CD8-positive, alpha-beta memory T cell (primary cell): ENCODE measurements at regions not wholly inside any gene's neighbourhood (a gene's known extent, or its start where the extent isn't known, plus 50 kb on each side); places are given as distances from the start of the nearest gene placed in this dataset.
"Not testable (repeated sequence)": the region's sequence is repeated elsewhere in the genome, so short reads cannot be mapped to it uniquely, and the experiment has no call there.

Source experiments
- CTCF ChIA-PET: fragments of 350-600 bp; sonication (Branson Sonifier 250); formaldehyde crosslinking; loops from one replicate; lab custom pipeline; 2021; ENCODE audit warnings: antibody characterized with exemption; lab: Charles Lee
- POLR2A ChIA-PET: fragments of 350-600 bp; sonication (Branson Sonifier 250); formaldehyde crosslinking; loops from one replicate; lab custom pipeline; 2021; ENCODE audit warnings: antibody characterized with exemption; lab: Charles Lee
- DNase-seq, 5 donors: peaks; one replicate each; pipeline versions ENCODE4 v3.0.0 to v3.0.0-alpha.2; 2020 to 2022; ENCODE audit warnings: mixed read lengths in 1 of 5
- H3K27ac ChIP-seq: one replicate; pipeline ENCODE4 v1.7.0; 2013; ENCODE audit warnings: low read depth, mild to moderate bottlenecking, low read length, moderate library complexity
- H3K27me3 ChIP-seq: 2 replicates; pipeline ENCODE4 v1.7.0; 2013; ENCODE audit warnings: low read length, mild to moderate bottlenecking; ENCODE audit not compliant: insufficient read depth, poor library complexity, severe bottlenecking
- H3K36me3 ChIP-seq: 2 replicates; pipeline ENCODE4 v1.7.0; 2013; ENCODE audit warnings: mild to moderate bottlenecking, low read length, moderate library complexity; ENCODE audit not compliant: insufficient read depth
- H3K4me1 ChIP-seq: 2 replicates; pipeline ENCODE4 v1.7.0; 2013; ENCODE audit warnings: mild to moderate bottlenecking, low read length, moderate library complexity; ENCODE audit not compliant: insufficient read depth
- H3K4me3 ChIP-seq: 2 replicates; pipeline ENCODE4 v1.7.0; 2013; ENCODE audit warnings: mild to moderate bottlenecking, low read length
- H3K9me3 ChIP-seq: 2 replicates; pipeline ENCODE4 v1.7.0; 2013; ENCODE audit warnings: mild to moderate bottlenecking, low read length
- H3K27ac Mint-ChIP-seq, 8 donors: one replicate each; pipeline ENCODE4 v1.8.0; 2020 to 2021; ENCODE audit warnings: mixed read lengths in 8 of 8, mild to moderate bottlenecking in 6 of 8, inconsistent platforms in 3 of 8, moderate library complexity in 3 of 8
- H3K27me3 Mint-ChIP-seq, 2 donors: one replicate each; pipeline ENCODE4 v1.8.0; 2020 to 2021; ENCODE audit warnings: mixed read lengths in 2 of 2, mild to moderate bottlenecking in 1 of 2, moderate library complexity in 1 of 2
- H3K36me3 Mint-ChIP-seq, 3 donors: one replicate each; pipeline ENCODE4 v1.8.0; 2020 to 2021; ENCODE audit warnings: mixed read lengths in 3 of 3, inconsistent platforms in 1 of 3, mild to moderate bottlenecking in 1 of 3
- H3K4me1 Mint-ChIP-seq, 3 donors: one replicate each; pipeline ENCODE4 v1.8.0; 2020 to 2021; ENCODE audit warnings: mixed read lengths in 3 of 3, inconsistent platforms in 1 of 3, mild to moderate bottlenecking in 1 of 3
- H3K4me3 Mint-ChIP-seq, 7 donors: one replicate each; pipeline ENCODE4 v1.8.0; 2020 to 2021; ENCODE audit warnings: mixed read lengths in 7 of 7, mild to moderate bottlenecking in 6 of 7, moderate library complexity in 4 of 7, inconsistent platforms in 2 of 7
- H3K9me3 Mint-ChIP-seq, 5 donors: one replicate each; pipeline ENCODE4 v1.8.0; 2020 to 2022; ENCODE audit warnings: mixed read lengths in 5 of 5, mild to moderate bottlenecking in 3 of 5, moderate library complexity in 2 of 5, inconsistent platforms in 1 of 5

DNA sequence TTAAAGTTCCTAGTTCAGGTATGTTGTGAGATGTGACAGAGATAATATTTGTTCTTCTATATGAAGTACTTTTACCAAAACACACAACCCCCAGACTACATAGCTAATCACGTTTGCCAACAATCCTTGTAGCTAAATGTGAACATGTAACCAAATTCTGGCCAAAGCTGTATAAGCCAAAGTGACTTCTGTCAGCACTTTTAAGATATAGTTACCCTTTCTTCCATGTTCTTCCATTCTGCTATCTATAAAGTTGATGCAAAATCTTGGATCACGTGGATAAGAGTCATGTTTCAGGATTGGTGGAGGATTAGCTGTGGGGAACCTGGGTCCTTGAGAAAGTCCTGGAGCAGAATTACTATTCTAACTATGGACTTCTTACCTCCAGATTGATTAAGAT lies 1366.6 kb downstream of the FSCB start:
- no peak for DNase-seq
- Histone ChIP-seq H3K4me1 (no peaks in the 10 kb centered on the region), H3K27me3 (no peaks in the 10 kb centered on the region), H3K4me3 (no peak overlapping the region), H3K9me3 (no peaks in the 10 kb centered on the region), H3K36me3 (no peaks in the 10 kb centered on the region), H3K27ac (no peak overlapping the region)
- Mint-ChIP-seq H3K9me3 (peaks cover 0 to 15% (median 6%) of the 10 kb centered on the region in 5 donors), H3K4me3 (no peak overlapping the region), H3K36me3 (no peaks in the 10 kb centered on the region), H3K27me3 (no peaks in the 10 kb centered on the region), H3K4me1 (no peaks in the 10 kb centered on the region), H3K27ac (no peak overlapping the region)
- CTCF ChIA-PET, result no interaction called here
- POLR2A ChIA-PET, result no interaction called here

DNA sequence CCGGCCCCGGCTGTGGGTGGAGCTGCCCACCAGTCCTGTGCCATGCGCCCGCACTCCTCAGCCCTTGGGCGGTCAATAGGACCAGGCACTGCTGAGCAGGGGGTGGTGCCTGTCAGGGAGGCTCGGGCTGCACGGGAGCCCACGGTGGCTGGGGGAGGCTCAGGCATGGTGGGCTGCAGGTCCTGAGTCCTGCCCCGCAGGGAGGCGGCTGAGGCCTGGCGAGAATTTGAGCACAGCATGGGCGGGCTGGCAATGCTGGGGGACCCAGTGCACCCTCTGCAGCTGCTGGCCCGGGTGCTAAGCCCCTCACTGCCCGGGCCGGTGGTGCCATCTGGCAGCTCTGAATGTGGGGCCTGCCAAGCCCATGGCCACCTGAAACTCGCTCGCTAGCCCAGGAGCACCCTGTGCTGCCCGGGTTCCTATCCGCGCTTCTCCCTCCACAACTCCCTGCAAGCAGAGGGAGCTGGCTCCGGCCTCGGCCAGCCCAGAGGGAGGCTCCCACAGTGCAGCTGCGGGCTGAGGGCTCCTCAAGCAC lies 1371.1 kb downstream of the FSCB start:
- no peak overlapping the region for H3K27ac ChIP-seq
- CTCF ChIA-PET, result no interaction called here
- H3K36me3 ChIP-seq, result no peaks in the 10 kb centered on the region
- peaks cover 2 to 24% (median 10%) of the 10 kb centered on the region in 5 donors for H3K9me3 Mint-ChIP-seq
- H3K4me3 Mint-ChIP-seq, result no peak overlapping the region
- no peaks in the 10 kb centered on the region for H3K27me3 ChIP-seq
- POLR2A ChIA-PET, result no interaction called here
- DNase-seq, result peak in 1 of 5 donors; percentile 39
- no peaks in the 10 kb centered on the region for H3K27me3 Mint-ChIP-seq
- no peaks in the 10 kb centered on the region for H3K4me1 ChIP-seq
- no peaks in the 10 kb centered on the region for H3K9me3 ChIP-seq
- H3K4me1 Mint-ChIP-seq, result no peaks in the 10 kb centered on the region
- no peaks in the 10 kb centered on the region for H3K36me3 Mint-ChIP-seq
- H3K27ac Mint-ChIP-seq, result no peak overlapping the region
- no peak overlapping the region for H3K4me3 ChIP-seq

DNA sequence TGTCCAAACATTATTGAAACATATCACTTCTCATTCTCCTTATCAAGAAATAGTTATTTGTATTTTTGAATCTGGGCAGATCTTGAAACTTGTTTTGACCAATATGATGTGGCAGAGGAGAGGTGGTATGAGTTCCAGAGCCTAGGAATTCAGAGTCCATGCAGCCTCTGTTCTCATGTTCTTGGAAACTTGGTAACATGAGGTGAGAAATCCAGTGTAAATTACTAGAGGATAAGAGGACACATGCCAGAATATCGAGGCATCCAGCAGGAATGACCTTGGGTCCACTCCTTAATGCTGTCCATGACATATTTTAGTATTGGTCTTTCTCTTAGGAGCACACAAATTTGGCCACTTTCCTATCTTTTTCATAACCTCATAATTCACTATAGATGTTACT lies 1374.6 kb downstream of the FSCB start:
- H3K27me3 Mint-ChIP-seq, result no peaks in the 10 kb centered on the region
- Histone ChIP-seq H3K27ac (no peak overlapping the region), H3K27me3 (no peaks in the 10 kb centered on the region), H3K4me1 (no peaks in the 10 kb centered on the region), H3K9me3 (no peaks in the 10 kb centered on the region), H3K36me3 (no peaks in the 10 kb centered on the region), H3K4me3 (no peak overlapping the region)
- DNase-seq, result no peak
- H3K4me1 Mint-ChIP-seq, result no peaks in the 10 kb centered on the region
- no peak overlapping the region for H3K4me3 Mint-ChIP-seq
- H3K36me3 Mint-ChIP-seq, result no peaks in the 10 kb centered on the region
- ChIA-PET CTCF (no interaction called here), POLR2A (no interaction called here)
- H3K9me3 Mint-ChIP-seq, result peaks cover 10 to 23% (median 14%) of the 10 kb centered on the region in 5 donors
- no peak overlapping the region for H3K27ac Mint-ChIP-seq

DNA sequence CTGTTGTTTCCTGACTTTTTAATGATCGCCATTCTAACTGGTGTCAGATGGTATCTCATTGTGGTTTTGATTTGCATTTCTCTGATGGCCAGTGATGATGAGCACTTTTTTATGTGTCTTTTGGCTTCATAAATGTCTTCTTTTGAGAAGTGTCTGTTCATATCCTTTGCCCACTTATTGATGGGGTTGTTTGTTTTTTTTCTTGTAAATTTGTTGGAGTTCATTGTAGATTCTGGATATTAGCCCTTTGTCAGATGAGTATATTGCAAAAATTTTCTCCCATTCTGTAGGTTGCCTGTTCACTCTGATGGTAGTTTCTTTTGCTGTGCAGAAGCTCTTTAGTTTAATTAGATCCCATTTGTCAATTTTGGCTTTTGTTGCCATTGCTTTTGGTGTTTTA lies 1378.7 kb downstream of the FSCB start:
- H3K27me3 Mint-ChIP-seq, H3K4me1 Mint-ChIP-seq, H3K9me3 ChIP-seq, H3K4me3 Mint-ChIP-seq, POLR2A ChIA-PET, DNase-seq, H3K36me3 Mint-ChIP-seq, CTCF ChIA-PET, H3K27me3 ChIP-seq, H3K27ac Mint-ChIP-seq, H3K27ac ChIP-seq, H3K4me1 ChIP-seq, H3K36me3 ChIP-seq, H3K4me3 ChIP-seq: not testable (repeated sequence)
- H3K9me3 Mint-ChIP-seq, result peaks cover 3 to 33% (median 8%) of the 10 kb centered on the region in 5 donors

DNA sequence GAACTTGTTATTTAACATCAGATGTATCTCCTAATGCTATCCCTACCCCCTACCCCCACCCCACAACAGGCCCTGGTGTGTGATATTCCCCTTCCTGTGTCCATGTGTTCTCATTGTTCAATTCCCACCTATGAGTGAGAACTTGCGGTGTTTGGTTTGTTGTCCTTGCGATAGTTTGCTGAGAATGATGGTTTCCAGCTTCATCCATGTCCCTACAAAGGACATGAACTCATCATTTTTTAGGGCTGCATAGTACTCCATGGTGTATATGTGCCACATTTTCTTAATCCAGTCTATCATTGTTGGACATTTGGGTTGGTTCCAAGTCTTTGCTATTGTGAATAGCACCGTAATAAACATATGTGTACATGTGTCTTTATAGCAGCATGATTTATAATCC lies 1379.2 kb downstream of the FSCB start:
- H3K36me3 Mint-ChIP-seq, H3K27me3 ChIP-seq, POLR2A ChIA-PET, H3K27ac Mint-ChIP-seq, H3K9me3 ChIP-seq, H3K4me3 Mint-ChIP-seq, CTCF ChIA-PET, H3K27ac ChIP-seq, H3K27me3 Mint-ChIP-seq, DNase-seq, H3K4me3 ChIP-seq, H3K4me1 ChIP-seq, H3K4me1 Mint-ChIP-seq, H3K36me3 ChIP-seq: not testable (repeated sequence)
- peaks cover 3 to 31% (median 8%) of the 10 kb centered on the region in 5 donors for H3K9me3 Mint-ChIP-seq

DNA sequence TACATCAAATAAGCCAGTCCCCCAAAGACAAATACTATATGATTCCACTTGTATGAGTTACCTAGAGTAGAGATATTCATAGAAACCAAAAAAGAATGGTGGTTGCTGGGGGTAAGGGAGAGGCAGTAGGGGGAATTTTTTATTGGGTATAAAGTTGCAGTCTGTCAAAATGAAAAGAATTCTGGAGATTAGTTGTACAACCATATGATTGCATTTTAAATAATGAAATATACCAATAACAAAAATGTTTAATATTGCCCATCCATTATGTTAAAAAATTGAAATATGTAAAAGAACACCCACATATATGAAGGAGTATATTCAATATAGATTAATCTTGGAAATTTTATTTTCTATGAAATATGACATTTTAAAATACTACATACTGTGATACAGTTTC lies 1383.5 kb downstream of the FSCB start:
- Histone ChIP-seq H3K27ac (no peak overlapping the region), H3K9me3 (no peaks in the 10 kb centered on the region), H3K27me3 (no peaks in the 10 kb centered on the region), H3K4me1 (no peaks in the 10 kb centered on the region), H3K4me3 (no peak overlapping the region), H3K36me3 (no peaks in the 10 kb centered on the region)
- Mint-ChIP-seq H3K4me1 (no peaks in the 10 kb centered on the region), H3K4me3 (no peak overlapping the region), H3K27me3 (no peaks in the 10 kb centered on the region), H3K27ac (no peak overlapping the region), H3K9me3 (peaks cover 7 to 34% (median 8%) of the 10 kb centered on the region in 5 donors), H3K36me3 (no peaks in the 10 kb centered on the region)
- POLR2A ChIA-PET, result no interaction called here
- CTCF ChIA-PET, result no interaction called here
- no peak for DNase-seq

DNA sequence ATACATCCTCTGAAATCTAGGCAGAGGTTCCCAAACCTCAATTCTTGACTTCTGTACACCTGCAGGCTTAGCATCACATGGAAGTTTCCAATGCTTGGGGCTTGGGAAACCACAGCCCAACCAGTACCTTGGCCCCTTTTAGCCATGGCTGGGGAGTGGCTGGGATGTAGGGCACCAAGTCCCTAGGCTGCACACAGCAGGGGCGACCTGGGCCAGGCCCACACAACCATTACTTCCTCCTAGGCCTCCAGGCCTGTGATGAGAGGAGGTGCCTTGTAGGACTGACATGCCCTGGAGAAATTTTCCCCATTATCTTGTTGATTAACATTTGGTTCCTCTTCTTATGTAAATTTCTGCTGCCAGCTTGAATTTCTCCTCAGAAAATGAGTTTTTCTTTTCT lies 1387.4 kb downstream of the FSCB start:
- H3K27me3 ChIP-seq, result no peaks in the 10 kb centered on the region
- no peak overlapping the region for H3K27ac ChIP-seq
- no peaks in the 10 kb centered on the region for H3K4me1 ChIP-seq
- Mint-ChIP-seq H3K4me1 (no peaks in the 10 kb centered on the region), H3K36me3 (no peaks in the 10 kb centered on the region), H3K9me3 (peaks cover 6 to 24% (median 13%) of the 10 kb centered on the region in 5 donors), H3K27ac (no peak overlapping the region), H3K27me3 (no peaks in the 10 kb centered on the region), H3K4me3 (no peak overlapping the region)
- ChIA-PET CTCF (no interaction called here), POLR2A (no interaction called here)
- H3K4me3 ChIP-seq, result no peak overlapping the region
- no peaks in the 10 kb centered on the region for H3K9me3 ChIP-seq
- DNase-seq, result no peak
- H3K36me3 ChIP-seq, result no peaks in the 10 kb centered on the region

DNA sequence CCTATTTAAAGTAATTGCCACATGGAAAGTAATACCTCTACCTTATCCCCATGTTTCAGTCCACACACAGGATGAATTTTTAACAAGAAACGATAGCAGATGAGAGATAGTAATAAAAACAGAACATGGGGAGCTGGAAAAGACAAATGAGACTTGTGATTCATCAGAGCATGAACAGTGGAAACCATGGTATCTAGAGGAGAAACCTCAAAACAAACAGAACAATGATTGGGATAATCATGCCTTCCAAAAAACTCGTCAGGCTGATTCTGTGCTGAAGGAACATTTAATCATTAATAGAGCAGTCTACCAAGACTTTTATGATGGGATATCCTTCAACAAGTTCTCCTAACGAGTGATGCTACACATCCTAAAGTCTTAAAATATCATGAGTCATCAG lies 1390.7 kb downstream of the FSCB start:
- ChIA-PET POLR2A (no interaction called here), CTCF (no interaction called here)
- Mint-ChIP-seq H3K4me1 (no peaks in the 10 kb centered on the region), H3K27ac (peak overlapping the region in 1 of 8 donors; percentile 58), H3K9me3 (peaks cover 6 to 21% (median 9%) of the 10 kb centered on the region in 5 donors), H3K27me3 (no peaks in the 10 kb centered on the region), H3K4me3 (no peak overlapping the region), H3K36me3 (no peaks in the 10 kb centered on the region)
- Histone ChIP-seq H3K4me1 (no peaks in the 10 kb centered on the region), H3K9me3 (no peaks in the 10 kb centered on the region), H3K4me3 (no peak overlapping the region), H3K27ac (no peak overlapping the region), H3K27me3 (no peaks in the 10 kb centered on the region), H3K36me3 (no peaks in the 10 kb centered on the region)
- no peak for DNase-seq

DNA sequence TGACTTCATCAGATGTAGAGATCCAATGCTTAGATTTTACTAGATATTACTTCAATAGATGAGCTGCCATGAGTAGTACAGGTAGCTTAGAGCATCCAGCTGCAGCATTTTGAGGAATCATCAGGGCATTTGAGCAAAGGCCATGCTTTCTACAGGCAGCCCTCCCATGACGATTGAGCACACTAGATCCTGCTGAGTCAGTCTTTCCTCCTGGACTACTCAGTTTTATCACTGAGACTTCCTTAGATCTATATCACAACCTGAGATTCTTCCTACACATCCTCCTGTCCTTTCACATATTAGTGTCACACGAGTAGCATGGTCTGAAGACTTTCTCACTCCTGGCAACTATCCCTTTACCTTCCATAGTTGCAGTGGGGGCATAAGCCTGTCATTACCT lies 1401.8 kb downstream of the FSCB start:
- Mint-ChIP-seq H3K36me3 (no peaks in the 10 kb centered on the region), H3K9me3 (peaks cover 0 to 19% (median 11%) of the 10 kb centered on the region in 5 donors), H3K27ac (no peak overlapping the region), H3K4me3 (no peak overlapping the region), H3K27me3 (no peaks in the 10 kb centered on the region), H3K4me1 (no peaks in the 10 kb centered on the region)
- no peak for DNase-seq
- Histone ChIP-seq H3K36me3 (no peaks in the 10 kb centered on the region), H3K27ac (no peak overlapping the region), H3K4me3 (no peak overlapping the region), H3K9me3 (no peaks in the 10 kb centered on the region), H3K4me1 (no peaks in the 10 kb centered on the region), H3K27me3 (no peaks in the 10 kb centered on the region)
- ChIA-PET CTCF (no interaction called here), POLR2A (no interaction called here)
